Right lobe of liver (tissue), 4 donors: ENCODE measurements at regions not wholly inside any gene's neighbourhood (a gene's known extent, or its start where the extent isn't known, plus 50 kb on each side); places are given as distances from the start of the nearest gene placed in this dataset.

ENCODE experiments used
- POLR2A ChIP-seq: fragments of 450-650 bp; IDR thresholded peaks from one replicate; pipeline ENCODE4 v1.6.1; 2017; ENCODE audit warnings: antibody characterized with exemption, mild to moderate bottlenecking
- TF ChIP-seq, protein P1 (sequence below), 4 donors: fragments of 200-600 bp in 3 of 4; fragments of 450-650 bp in 1 of 4; IDR thresholded peaks; one replicate each; pipeline versions ENCODE4 v1.5.1 to v1.8.0; 2016 to 2022; ENCODE audit warnings: antibody characterized with exemption in 4 of 4, mild to moderate bottlenecking in 2 of 4
- donor health status: DM: no; HTN: no; CAD: no.
- donor health status: DM: no; HTN: no; CAD: no.
- donor health status: DM: no; HTN: yes; CAD: no.

- TF ChIP-seq, protein P1, sequence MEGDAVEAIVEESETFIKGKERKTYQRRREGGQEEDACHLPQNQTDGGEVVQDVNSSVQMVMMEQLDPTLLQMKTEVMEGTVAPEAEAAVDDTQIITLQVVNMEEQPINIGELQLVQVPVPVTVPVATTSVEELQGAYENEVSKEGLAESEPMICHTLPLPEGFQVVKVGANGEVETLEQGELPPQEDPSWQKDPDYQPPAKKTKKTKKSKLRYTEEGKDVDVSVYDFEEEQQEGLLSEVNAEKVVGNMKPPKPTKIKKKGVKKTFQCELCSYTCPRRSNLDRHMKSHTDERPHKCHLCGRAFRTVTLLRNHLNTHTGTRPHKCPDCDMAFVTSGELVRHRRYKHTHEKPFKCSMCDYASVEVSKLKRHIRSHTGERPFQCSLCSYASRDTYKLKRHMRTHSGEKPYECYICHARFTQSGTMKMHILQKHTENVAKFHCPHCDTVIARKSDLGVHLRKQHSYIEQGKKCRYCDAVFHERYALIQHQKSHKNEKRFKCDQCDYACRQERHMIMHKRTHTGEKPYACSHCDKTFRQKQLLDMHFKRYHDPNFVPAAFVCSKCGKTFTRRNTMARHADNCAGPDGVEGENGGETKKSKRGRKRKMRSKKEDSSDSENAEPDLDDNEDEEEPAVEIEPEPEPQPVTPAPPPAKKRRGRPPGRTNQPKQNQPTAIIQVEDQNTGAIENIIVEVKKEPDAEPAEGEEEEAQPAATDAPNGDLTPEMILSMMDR (IDR thresholded peaks at IDR 0.05): no peak
- TF ChIP-seq POLR2A: no peak
Measured at GRCh38 chr10:85464336-85464735, 902.3 kb downstream of the GRID1 start.
